GM12878 (cell line): ENCODE measurements at regions not wholly inside any gene's neighbourhood (a gene's known extent, or its start where the extent isn't known, plus 50 kb on each side); places are given as distances from the start of the nearest gene placed in this dataset.

Source experiments
- ATAC-seq: fragments of 200-7000 bp; cut with Tn5 transposase; 3 replicates; pipeline ENCODE4 v1.9.1; 2020; ENCODE audit warnings: mild to moderate bottlenecking, moderate library complexity
- BruUV-seq: library from RNA; stranded (reverse); fragments of 400-500 nt; replicated peaks from 2 replicates; lab custom pipeline; 2021; lab: Mats Ljungman, UMichigan
- CTCF ChIA-PET: fragments of 300-600 bp; sonication (Branson Sonifier 250); formaldehyde crosslinking; extraction: SDS; loops from one replicate; lab custom pipeline; 2021; ENCODE audit warnings: inconsistent platforms; lab: Yijun Ruan, JAX
- POLR2A ChIA-PET: fragments of 350-600 bp; formaldehyde crosslinking; extraction: SDS; loops from one replicate; lab custom pipeline; 2021; ENCODE audit warnings: inconsistent platforms; lab: Charles Lee
- RAD21 ChIA-PET: fragments of 300-600 bp; sonication (Branson Sonifier 250); formaldehyde crosslinking; loops from one replicate; lab custom pipeline; 2023; ENCODE audit warnings: antibody characterized with exemption; ENCODE audit not compliant: unreplicated experiment; lab: Charles Lee
- SMC1A ChIA-PET: fragments of 300-600 bp; sonication (Branson Sonifier 250); formaldehyde crosslinking; loops from one replicate; lab custom pipeline; 2023; ENCODE audit not compliant: unreplicated experiment, uncharacterized antibody; lab: Charles Lee
- DNase-seq: peaks from one replicate; pipeline ENCODE4 v3.0.0-alpha.2; 2011; ENCODE audit warnings: low read depth, low spot score
- FAIRE-seq: peaks from 3 replicates; lab custom pipeline; 2011; peaks lifted over from hg19 to GRCh38; lab: Jason Lieb, UNC
- H2AFZ ChIP-seq: 2 replicates; pipeline ENCODE4 v1.6.0; 2011; ENCODE audit warnings: low read depth, low read length, control low read depth; ENCODE audit not compliant: control insufficient read depth
- H3K27ac ChIP-seq: 2 replicates; pipeline ENCODE4 v1.5.1; 2011; ENCODE audit warnings: control low read depth; ENCODE audit not compliant: control insufficient read depth, insufficient read depth
- H3K27me3 ChIP-seq, 2 experiments: replicated peaks in 1 of 2; 2 replicates each; pipeline versions ENCODE4 v1.6.0 to v1.6.1; 2011; ENCODE audit warnings: low read length in 1 of 2; ENCODE audit not compliant: control insufficient read depth in 2 of 2, insufficient read depth in 2 of 2
- H3K36me3 ChIP-seq, 2 experiments: 2 replicates each; pipeline ENCODE4 v1.5.1; 2011; ENCODE audit warnings: low read length in 1 of 2; ENCODE audit not compliant: control insufficient read depth in 2 of 2, insufficient read depth in 2 of 2
- H3K4me1 ChIP-seq: 2 replicates; pipeline ENCODE4 v1.6.1; 2011; ENCODE audit warnings: mild to moderate bottlenecking, low read length, moderate library complexity, mixed read lengths; ENCODE audit not compliant: control insufficient read depth, insufficient read depth
- H3K4me2 ChIP-seq: 2 replicates; pipeline ENCODE4 v1.6.0; 2011; ENCODE audit warnings: control low read depth; ENCODE audit not compliant: control insufficient read depth, insufficient read depth
- H3K4me3 ChIP-seq: fragments of 200-600 bp; sonication (generic); 2 replicates; pipeline ENCODE4 v1.5.1; 2016
- H3K79me2 ChIP-seq: 2 replicates; pipeline ENCODE4 v1.6.0; 2011; ENCODE audit warnings: low read length; ENCODE audit not compliant: control insufficient read depth, insufficient read depth
- H3K9ac ChIP-seq: 2 replicates; pipeline ENCODE4 v1.8.0; 2011; ENCODE audit warnings: low read length, control low read depth, mixed read lengths; ENCODE audit not compliant: control insufficient read depth, insufficient read depth
- H3K9me3 ChIP-seq: replicated peaks from 3 replicates; pipeline ENCODE4 v1.5.1; 2011; ENCODE audit warnings: mild to moderate bottlenecking, low read length; ENCODE audit not compliant: control insufficient read depth, insufficient read depth
- H4K20me1 ChIP-seq: 2 replicates; pipeline ENCODE4 v1.6.0; 2011; ENCODE audit not compliant: control insufficient read depth, insufficient read depth
- ATF3 ChIP-seq: IDR thresholded peaks from 2 replicates; pipeline ENCODE4 v1.6.1; 2011; ENCODE audit warnings: low read depth, mild to moderate bottlenecking, low read length, moderate library complexity, borderline replicate concordance; ENCODE audit errors: extremely low read depth
- BACH1 ChIP-seq: fragments of 450-650 bp; IDR thresholded peaks from 2 replicates; pipeline ENCODE4 v1.6.1; 2017; ENCODE audit warnings: mild to moderate bottlenecking, borderline replicate concordance
- CHD4 ChIP-seq: fragments of 200-600 bp; sonication (generic); IDR thresholded peaks from 2 replicates; pipeline ENCODE4 v1.6.1; 2016; ENCODE audit warnings: mild to moderate bottlenecking
- ESRRA ChIP-seq: IDR thresholded peaks from 2 replicates; pipeline ENCODE4 v1.6.1; 2012; ENCODE audit warnings: mild to moderate bottlenecking, low read length, improper control_type of control experiment
- EZH2 ChIP-seq: IDR thresholded peaks from 2 replicates; pipeline ENCODE4 v1.6.1; 2012; ENCODE audit warnings: low read depth, mild to moderate bottlenecking, control low read depth, inconsistent platforms, low read length, borderline replicate concordance; ENCODE audit not compliant: control insufficient read depth
- HDAC2 ChIP-seq: fragments of 200-600 bp; sonication (generic); IDR thresholded peaks from 2 replicates; pipeline ENCODE4 v1.6.1; 2017
- HSF1 ChIP-seq: fragments of 150-350 bp; IDR thresholded peaks from 2 replicates; pipeline ENCODE4 v1.6.1; 2014; ENCODE audit warnings: mild to moderate bottlenecking, low read depth, low read length
- IRF4 ChIP-seq: IDR thresholded peaks from 2 replicates; pipeline ENCODE4 v1.6.1; 2011; ENCODE audit warnings: low read depth, low read length
- NR2C2 ChIP-seq: IDR thresholded peaks from 2 replicates; pipeline ENCODE4 v1.6.1; 2011; ENCODE audit warnings: borderline replicate concordance, low read depth; ENCODE audit not compliant: control insufficient read depth, insufficient read length
- PAX5 ChIP-seq: IDR thresholded peaks from 2 replicates; pipeline ENCODE4 v1.6.1; 2011; ENCODE audit warnings: low read depth, low read length, borderline replicate concordance
- RAD51 ChIP-seq: fragments of 450-650 bp; IDR thresholded peaks from 2 replicates; pipeline ENCODE4 v1.6.1; 2016; ENCODE audit warnings: moderate library complexity, mild to moderate bottlenecking, inconsistent platforms
- TAF1 ChIP-seq: IDR thresholded peaks from 2 replicates; pipeline ENCODE4 v1.6.1; 2011; ENCODE audit warnings: mild to moderate bottlenecking, low read depth, low read length, borderline replicate concordance
- TARDBP ChIP-seq: IDR thresholded peaks from 2 replicates; pipeline ENCODE4 v1.6.1; 2016; ENCODE audit warnings: borderline replicate concordance
- WGBS: methylation state at CpG from one replicate; pipeline ENCODE4 v1.1.6; 2016; ENCODE audit warnings: low lambda C conversion rate; ENCODE audit not compliant: insufficient replicate concordance, insufficient coverage; ENCODE audit errors: missing lambda C conversion rate; 5-methylcytosine and 5-hydroxymethylcytosine counted together
- in situ Hi-C: fragments of 300-500 bp; cut with MboI; formaldehyde crosslinking; loops from 9 replicates; pipeline ENCODE4 v1.14.3; 2018; ENCODE audit warnings: mixed read lengths
- intact Hi-C: fragments of 100-400 bp; cut with micrococcal nuclease; formaldehyde crosslinking; loops from one replicate; pipeline ENCODE4 v1.14.2; 2022; ENCODE audit not compliant: unreplicated experiment
- TF ChIP-seq, protein P1 (sequence below): fragments of 450-650 bp; IDR thresholded peaks from 2 replicates; pipeline ENCODE4 v1.6.1; 2016; ENCODE audit warnings: mild to moderate bottlenecking
- TF ChIP-seq, protein P2 (sequence below): fragments of 450-650 bp; formaldehyde crosslinking; IDR thresholded peaks from 2 replicates; pipeline ENCODE4 v1.4.0; 2022; ENCODE audit warnings: mild to moderate bottlenecking, moderate library complexity
- TF ChIP-seq, protein P3 (sequence below): fragments of 150-350 bp; IDR thresholded peaks from 2 replicates; pipeline ENCODE4 v1.6.1; 2016; ENCODE audit warnings: low read depth, low read length

DNA sequence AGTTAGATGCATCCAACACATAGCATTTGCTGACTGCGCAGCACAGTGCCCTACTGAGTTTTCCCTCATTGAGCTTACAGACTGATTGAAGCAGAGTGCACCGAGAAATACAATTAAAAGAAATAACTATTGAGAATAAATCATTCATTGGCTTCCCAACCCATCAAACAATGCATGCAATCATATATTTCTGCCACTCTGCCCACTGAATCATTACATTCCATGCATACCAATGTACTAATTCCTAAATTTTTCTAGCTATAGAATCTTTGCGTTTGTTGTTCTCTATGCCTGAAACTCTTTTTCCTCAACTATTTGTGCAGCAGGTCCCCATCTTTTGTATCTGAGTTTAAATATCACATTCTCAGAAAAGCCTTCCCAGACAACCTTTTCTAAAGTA is 783.8 kb downstream of the SORCS1 start:
- no peak overlapping the region for H3K9ac ChIP-seq
- DNase-seq = no peak
- H3K79me2 ChIP-seq = no peaks in the 10 kb centered on the region
- no peak overlapping the region for H3K4me3 ChIP-seq
- H3K4me1 ChIP-seq = no peaks in the 10 kb centered on the region
- ChIA-PET SMC1A (interaction anchor here (0.6 kb wide), 1 partner anchor 1539 kb away, joined by 3 read pairs; no protein-coding TSS in a partner anchor), RAD21 (no interaction called here), POLR2A (no interaction called here), CTCF (no interaction called here)
- no peaks in the 10 kb centered on the region for H3K9me3 ChIP-seq
- H3K4me2 ChIP-seq = no peak overlapping the region
- no peaks in the 10 kb centered on the region for H3K36me3 ChIP-seq
- no peak for ATAC-seq
- H2AFZ ChIP-seq = no peak overlapping the region
- 46% methylated on average over 3 of the region's 3 CpGs for WGBS
- no peaks in the 10 kb centered on the region; a peak in 1 of 4 replicates for H3K27me3 ChIP-seq
- no peak for FAIRE-seq
- in situ Hi-C loops = no loop called here
- no peaks in the 10 kb centered on the region for H4K20me1 ChIP-seq
- no peak overlapping the region for H3K27ac ChIP-seq
- intact Hi-C loops = no loop called here
- BruUV-seq = no TSS peak
- TF ChIP-seq EZH2 (no peak), RAD51 (no peak), ATF3 (no peak), BACH1 (no peak), HDAC2 (no peak), HSF1 (no peak), NR2C2 (no peak), PAX5 (no peak), TARDBP (no peak), CHD4 (no peak), IRF4 (no peak), TAF1 (no peak), ESRRA (no peak)
- TF ChIP-seq, protein P1, sequence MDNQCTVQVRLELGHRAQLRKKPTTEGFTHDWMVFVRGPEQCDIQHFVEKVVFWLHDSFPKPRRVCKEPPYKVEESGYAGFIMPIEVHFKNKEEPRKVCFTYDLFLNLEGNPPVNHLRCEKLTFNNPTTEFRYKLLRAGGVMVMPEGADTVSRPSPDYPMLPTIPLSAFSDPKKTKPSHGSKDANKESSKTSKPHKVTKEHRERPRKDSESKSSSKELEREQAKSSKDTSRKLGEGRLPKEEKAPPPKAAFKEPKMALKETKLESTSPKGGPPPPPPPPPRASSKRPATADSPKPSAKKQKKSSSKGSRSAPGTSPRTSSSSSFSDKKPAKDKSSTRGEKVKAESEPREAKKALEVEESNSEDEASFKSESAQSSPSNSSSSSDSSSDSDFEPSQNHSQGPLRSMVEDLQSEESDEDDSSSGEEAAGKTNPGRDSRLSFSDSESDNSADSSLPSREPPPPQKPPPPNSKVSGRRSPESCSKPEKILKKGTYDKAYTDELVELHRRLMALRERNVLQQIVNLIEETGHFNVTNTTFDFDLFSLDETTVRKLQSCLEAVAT = no peak
- TF ChIP-seq, protein P2, sequence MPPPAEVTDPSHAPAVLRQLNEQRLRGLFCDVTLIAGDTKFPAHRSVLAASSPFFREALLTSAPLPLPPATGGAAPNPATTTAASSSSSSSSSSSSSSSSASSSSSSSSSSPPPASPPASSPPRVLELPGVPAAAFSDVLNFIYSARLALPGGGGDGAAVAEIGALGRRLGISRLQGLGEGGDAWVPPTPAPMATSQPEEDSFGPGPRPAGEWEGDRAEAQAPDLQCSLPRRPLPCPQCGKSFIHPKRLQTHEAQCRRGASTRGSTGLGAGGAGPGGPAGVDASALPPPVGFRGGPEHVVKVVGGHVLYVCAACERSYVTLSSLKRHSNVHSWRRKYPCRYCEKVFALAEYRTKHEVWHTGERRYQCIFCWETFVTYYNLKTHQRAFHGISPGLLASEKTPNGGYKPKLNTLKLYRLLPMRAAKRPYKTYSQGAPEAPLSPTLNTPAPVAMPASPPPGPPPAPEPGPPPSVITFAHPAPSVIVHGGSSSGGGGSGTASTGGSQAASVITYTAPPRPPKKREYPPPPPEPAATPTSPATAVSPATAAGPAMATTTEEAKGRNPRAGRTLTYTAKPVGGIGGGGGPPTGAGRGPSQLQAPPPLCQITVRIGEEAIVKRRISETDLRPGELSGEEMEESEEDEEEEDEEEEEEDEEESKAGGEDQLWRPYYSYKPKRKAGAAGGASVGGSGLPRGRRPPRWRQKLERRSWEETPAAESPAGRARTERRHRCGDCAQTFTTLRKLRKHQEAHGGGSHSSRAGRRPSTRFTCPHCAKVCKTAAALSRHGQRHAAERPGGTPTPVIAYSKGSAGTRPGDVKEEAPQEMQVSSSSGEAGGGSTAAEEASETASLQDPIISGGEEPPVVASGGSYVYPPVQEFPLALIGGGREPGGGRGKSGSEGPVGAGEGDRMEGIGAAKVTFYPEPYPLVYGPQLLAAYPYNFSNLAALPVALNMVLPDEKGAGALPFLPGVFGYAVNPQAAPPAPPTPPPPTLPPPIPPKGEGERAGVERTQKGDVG (CRISPR knock-in tag) = no peak
- TF ChIP-seq, protein P3, sequence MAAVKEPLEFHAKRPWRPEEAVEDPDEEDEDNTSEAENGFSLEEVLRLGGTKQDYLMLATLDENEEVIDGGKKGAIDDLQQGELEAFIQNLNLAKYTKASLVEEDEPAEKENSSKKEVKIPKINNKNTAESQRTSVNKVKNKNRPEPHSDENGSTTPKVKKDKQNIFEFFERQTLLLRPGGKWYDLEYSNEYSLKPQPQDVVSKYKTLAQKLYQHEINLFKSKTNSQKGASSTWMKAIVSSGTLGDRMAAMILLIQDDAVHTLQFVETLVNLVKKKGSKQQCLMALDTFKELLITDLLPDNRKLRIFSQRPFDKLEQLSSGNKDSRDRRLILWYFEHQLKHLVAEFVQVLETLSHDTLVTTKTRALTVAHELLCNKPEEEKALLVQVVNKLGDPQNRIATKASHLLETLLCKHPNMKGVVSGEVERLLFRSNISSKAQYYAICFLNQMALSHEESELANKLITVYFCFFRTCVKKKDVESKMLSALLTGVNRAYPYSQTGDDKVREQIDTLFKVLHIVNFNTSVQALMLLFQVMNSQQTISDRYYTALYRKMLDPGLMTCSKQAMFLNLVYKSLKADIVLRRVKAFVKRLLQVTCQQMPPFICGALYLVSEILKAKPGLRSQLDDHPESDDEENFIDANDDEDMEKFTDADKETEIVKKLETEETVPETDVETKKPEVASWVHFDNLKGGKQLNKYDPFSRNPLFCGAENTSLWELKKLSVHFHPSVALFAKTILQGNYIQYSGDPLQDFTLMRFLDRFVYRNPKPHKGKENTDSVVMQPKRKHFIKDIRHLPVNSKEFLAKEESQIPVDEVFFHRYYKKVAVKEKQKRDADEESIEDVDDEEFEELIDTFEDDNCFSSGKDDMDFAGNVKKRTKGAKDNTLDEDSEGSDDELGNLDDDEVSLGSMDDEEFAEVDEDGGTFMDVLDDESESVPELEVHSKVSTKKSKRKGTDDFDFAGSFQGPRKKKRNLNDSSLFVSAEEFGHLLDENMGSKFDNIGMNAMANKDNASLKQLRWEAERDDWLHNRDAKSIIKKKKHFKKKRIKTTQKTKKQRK = no peak
